NCI-H1694 treated with DMSO at 0.1 percent for 48 hours (cell line): ENCODE measurements at regions not wholly inside any gene's neighbourhood (a gene's known extent, or its start where the extent isn't known, plus 50 kb on each side); places are given as distances from the start of the nearest gene placed in this dataset.
A peak's percentile ranks its signal among the peaks of the same experiment; 100 is the strongest.

Experiments used
- DNase-seq: peaks from one replicate; lab custom pipeline; 2025; lab: John Stamatoyannopoulos, UW

- no peak for DNase-seq
Measured at GRCh38 chr3:72157748-72158638, 373.0 kb upstream of the PROK2 start.

- peak; percentile 10 for DNase-seq
Measured at GRCh38 chr3:72155391-72156064, 370.6 kb upstream of the PROK2 start.

GRCh38 chr3:72154391-72155335, 369.7 kb upstream of the PROK2 start:
- no peak for DNase-seq

GRCh38 chr3:72153477-72154314, 368.7 kb upstream of the PROK2 start:
- no peak for DNase-seq

GRCh38 chr3:72152551-72153476, 367.9 kb upstream of the PROK2 start:
- DNase-seq = peak; percentile 12

GRCh38 chr3:72151465-72152238, 366.7 kb upstream of the PROK2 start:
- no peak for DNase-seq

- DNase-seq = no peak
Measured at GRCh38 chr3:72150634-72151412, 365.9 kb upstream of the PROK2 start.

- no peak for DNase-seq
Measured at GRCh38 chr3:72149645-72150300, 364.8 kb upstream of the PROK2 start.

GRCh38 chr3:72147600-72147999, 362.7 kb upstream of the PROK2 start:
- DNase-seq = no peak

GRCh38 chr3:72145506-72146380, 360.8 kb upstream of the PROK2 start:
- DNase-seq = no peak

- no peak for DNase-seq
Measured at GRCh38 chr3:72144773-72145505, 360.0 kb upstream of the PROK2 start.

GRCh38 chr3:72143966-72144717, 359.2 kb upstream of the PROK2 start:
- no peak for DNase-seq

GRCh38 chr3:72143322-72143721, 358.4 kb upstream of the PROK2 start:
- no peak for DNase-seq

- DNase-seq = no peak
Measured at GRCh38 chr3:72142028-72142427, 357.1 kb upstream of the PROK2 start.

- no peak for DNase-seq
Measured at GRCh38 chr3:72141264-72141663, 356.3 kb upstream of the PROK2 start.

- DNase-seq = no peak
Measured at GRCh38 chr3:72139316-72139715, 354.4 kb upstream of the PROK2 start.
